HG03460 (cell line): ENCODE measurements at regions not wholly inside any gene's neighbourhood (a gene's known extent, or its start where the extent isn't known, plus 50 kb on each side); places are given as distances from the start of the nearest gene placed in this dataset.

Experiments used
- ATAC-seq: cut with Tn5 transposase; IDR thresholded peaks from one replicate; pipeline ENCODE4 v1.9.1; 2021; ENCODE audit not compliant: unreplicated experiment

GRCh38 chr6:91720324-91720723 is 1133.5 kb upstream of the MAP3K7 start:
- ATAC-seq: no peak

DNA sequence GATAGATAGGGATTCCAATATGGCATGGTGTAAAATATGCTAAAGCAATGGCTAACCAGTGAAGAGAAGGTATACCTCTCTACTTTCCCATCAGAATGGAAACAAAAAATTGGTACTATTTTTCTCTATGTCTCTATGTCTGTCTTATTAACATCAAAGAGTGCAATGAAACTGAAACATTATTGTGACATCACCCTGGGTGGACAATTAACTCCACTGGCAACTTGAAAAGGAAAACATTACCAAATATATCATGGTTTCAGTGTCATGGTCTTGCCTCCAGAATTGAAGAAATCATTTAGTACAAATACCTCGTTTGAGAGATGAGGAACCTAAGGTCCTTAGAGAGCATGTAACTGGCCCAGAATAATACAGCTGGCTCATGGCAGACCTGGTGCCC is 1132.5 kb upstream of the MAP3K7 start:
- ATAC-seq: no peak

GRCh38 chr6:91718198-91718597 is 1131.3 kb upstream of the MAP3K7 start:
- no peak for ATAC-seq

GRCh38 chr6:91717094-91717493 is 1130.2 kb upstream of the MAP3K7 start:
- ATAC-seq: no peak

DNA sequence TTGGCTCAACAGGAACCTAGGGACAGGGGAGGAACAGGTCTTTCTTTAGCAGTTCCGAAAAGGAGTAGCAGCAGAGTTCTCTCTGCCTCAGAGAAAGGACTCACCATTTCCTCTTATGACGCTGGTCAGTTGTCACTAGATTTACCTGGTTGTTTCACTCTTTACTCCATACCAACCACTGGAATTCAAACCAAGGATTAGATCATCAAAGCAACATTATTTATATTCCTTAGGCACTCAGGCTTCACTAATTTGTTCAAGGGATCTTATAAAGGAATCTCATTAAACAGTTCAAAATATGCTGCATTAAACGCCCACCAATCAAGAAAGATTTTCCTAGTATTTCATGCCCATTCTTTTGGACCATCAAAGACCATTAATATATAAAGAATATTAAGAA is 1129.5 kb upstream of the MAP3K7 start:
- no peak for ATAC-seq

- ATAC-seq: no peak
These were observed 1128.4 kb upstream of the MAP3K7 start for GRCh38 chr6:91715171-91715805.

- ATAC-seq: no peak
These were observed 1127.0 kb upstream of the MAP3K7 start for GRCh38 chr6:91713911-91714310.

DNA sequence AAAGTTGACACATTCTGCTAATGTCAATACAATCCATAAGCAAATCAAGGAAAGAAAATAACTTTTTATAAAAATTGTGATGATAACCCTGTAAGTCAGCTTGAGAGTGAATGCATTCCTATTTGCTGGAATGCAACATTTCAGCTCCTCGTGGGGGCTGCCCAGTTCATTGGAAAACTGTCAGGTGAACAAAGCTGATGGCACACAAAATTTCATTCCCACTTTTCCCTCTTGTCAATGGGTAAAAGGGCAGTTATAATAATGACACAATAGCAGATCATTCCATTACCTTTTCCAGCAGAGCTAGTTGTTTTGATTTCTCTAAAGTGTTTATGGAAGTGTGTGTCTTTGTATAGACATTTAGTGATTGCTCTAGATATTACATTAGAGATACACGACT is 1124.6 kb upstream of the MAP3K7 start:
- ATAC-seq: no peak

- no peak for ATAC-seq
These were observed 1123.5 kb upstream of the MAP3K7 start for GRCh38 chr6:91710342-91710741.

- no peak for ATAC-seq
These were observed 1121.7 kb upstream of the MAP3K7 start for GRCh38 chr6:91708534-91708933.

- ATAC-seq: no peak
These were observed 1118.8 kb upstream of the MAP3K7 start for GRCh38 chr6:91705646-91706045.

GRCh38 chr6:91704531-91704930 is 1117.7 kb upstream of the MAP3K7 start:
- no peak for ATAC-seq

- no peak for ATAC-seq
These were observed 1110.3 kb upstream of the MAP3K7 start for GRCh38 chr6:91697010-91697695.

DNA sequence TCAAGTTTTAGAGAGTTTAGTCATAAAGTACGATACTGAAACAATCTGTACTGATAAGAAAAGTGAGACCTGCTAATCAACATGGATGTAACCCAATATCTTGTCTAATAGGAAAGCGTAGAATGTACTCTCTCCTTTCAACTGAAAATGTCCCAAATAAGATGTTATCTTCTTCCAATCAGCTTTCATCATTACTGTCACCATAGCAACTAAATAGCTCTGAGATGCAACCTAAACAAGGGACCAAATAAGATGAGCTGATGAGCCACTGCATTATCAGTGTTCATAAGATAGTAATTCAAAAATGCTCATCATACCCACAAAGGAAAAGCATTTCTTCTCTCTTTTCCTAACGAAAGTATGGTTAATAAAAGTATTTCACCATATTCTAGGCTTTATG is 1108.3 kb upstream of the MAP3K7 start:
- ATAC-seq: no peak

GRCh38 chr6:91694016-91694654 is 1107.3 kb upstream of the MAP3K7 start:
- no peak for ATAC-seq

GRCh38 chr6:91691449-91691848 is 1104.6 kb upstream of the MAP3K7 start:
- no peak for ATAC-seq

DNA sequence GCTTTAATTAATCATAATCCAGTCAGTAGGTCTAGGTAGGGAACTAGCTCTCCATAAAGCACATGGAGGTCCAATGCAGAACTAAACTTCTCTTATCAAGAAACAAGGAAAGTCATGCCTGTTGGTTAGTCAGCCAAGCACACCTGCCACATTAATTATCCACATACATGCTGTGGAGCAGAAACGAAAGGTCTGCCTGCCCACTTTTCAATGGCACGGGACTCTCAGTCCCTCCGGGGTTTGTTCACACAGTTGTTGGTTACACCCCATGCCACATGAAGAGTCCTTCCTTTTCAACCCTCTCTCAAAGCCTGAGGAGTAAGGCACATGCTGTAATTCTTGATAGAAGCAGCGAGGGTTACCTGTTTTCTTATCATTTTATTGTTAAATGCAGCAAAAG is 1096.4 kb upstream of the MAP3K7 start:
- no peak for ATAC-seq

GRCh38 chr6:91681296-91681695 is 1094.4 kb upstream of the MAP3K7 start:
- ATAC-seq: no peak

DNA sequence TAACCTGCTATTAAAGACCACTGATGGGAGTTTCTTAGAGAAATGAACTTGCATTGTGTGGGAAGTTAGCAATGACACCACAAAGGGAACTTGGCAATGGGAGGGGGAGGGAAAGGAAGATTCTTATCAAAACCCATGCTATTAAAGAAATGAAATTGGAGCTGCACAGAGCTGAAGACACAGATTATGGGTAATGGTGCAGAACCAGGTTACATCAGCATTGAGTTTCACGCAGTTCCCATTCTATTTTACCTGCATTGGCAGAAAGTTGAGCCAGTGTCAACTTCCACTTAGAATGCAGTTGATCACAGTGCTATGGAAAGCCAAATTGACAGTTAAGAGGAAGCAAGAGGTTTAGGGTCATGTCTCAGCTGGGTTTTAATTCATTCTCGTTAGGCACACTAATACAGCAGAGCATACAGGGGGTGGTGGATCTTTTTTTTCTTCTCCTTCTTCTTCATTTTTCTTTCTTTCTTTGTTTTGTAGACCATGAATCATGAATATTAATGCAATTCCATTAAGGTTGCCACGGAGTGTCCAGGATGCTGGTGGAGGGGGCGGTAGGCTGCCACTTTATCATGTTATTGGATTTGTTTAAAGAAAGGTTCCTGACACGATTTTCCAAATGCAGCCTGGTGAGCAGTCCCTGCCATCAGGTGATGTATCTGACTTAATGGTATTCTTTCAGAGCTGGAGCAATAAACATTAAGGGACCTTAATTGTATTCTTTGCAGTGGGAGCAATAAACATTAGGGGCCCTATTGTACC is 1092.0 kb upstream of the MAP3K7 start:
- ATAC-seq: no peak

DNA sequence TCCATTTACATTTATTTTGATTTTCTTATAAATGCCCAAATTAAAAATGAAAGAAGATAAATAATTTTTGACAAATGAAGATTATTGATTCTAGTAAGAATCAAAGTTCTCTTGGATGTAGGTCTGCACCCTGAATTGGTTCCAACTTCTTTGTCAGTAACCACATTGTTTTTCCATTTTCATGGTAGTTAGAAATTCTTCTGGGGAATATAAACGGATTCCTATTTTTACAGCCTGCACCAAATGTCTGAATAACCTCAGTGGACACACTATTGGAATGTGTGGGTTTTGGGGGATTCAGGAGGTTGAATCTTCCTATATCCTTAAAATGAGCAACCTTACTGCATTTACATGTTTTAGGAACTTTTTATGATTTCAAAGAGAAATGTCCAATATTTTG is 1085.3 kb upstream of the MAP3K7 start:
- ATAC-seq: no peak

DNA sequence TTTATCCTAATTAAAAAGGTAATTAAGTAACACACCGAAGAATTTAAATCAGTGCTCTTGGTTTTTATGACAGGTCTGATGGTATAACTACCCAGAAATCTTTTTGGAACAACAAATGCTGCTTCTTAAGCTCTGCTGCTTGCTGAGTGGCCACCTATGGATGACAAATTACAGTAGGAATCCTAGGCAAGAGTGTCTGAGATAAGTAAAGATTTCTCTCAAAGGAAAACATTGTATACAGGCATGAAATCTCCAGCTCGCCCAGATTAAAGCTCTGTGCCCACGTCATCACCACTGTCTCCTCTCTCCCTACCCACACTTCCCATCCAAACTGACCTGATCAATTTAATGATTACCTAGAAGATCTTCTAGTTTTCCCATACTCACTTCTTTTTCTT is 1083.0 kb upstream of the MAP3K7 start:
- ATAC-seq: no peak
